ENCODE measurements at regions not wholly inside any gene's neighbourhood (a gene's known extent, or its start where the extent isn't known, plus 50 kb on each side); places are given as distances from the start of the nearest gene placed in this dataset.
"Not testable (repeated sequence)": the region's sequence is repeated elsewhere in the genome, so short reads cannot be mapped to it uniquely, and the experiment has no call there.

DNA sequence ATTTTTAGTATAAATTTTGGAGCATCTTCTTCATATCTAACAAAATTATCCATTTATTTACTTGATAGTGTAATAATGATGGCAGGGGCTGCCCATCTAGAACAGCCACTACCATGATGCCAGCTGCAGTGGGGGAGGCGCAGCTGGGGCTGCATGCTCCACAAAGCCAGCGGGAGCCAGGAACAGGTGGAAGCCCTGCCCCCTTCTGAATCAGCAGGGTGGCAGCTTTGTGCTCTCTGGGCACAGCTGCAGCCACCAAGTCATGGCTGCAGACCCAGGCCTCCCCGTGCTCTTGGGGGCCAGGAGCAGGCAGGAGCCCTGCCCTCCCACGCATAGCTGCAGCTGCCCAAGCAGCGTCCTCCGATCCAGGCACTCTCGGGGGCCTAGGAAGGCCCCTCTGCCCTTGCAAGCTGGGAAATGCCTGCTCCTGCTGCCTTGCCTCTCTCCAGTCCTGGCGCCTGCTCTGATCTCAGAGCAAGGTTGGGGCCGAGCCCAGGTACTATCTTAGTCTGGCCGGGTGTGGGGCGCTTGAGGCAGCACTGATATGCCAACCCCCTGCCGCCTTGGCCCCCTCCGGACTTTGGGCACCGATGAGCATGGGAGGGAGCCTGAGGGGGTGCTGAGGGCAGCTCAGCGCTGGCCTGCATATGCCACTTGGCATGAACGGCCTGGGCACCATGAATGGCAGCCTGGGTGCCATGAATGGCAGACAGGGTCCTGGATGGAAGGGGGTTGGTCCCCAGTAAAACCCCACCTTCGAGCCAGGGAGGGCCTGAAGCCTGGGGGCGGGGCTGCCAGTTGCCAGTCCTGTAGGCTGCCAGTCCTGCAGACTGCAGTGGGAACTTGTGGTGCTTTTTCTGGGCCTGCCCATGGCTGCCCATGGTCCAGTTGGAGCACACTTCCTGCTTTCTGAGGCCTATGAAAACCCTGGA is 1110.8 kb upstream of the POT1 start:
- no peak overlapping the region for H3K27ac ChIP-seq
- no peak for DNase-seq (ENCODE audit: low read depth, low spot score)

GRCh38 chr7:126026421-126027088 is 1096.9 kb upstream of the POT1 start:
- DNase-seq (ENCODE audit: low read depth, low spot score), result no peak
- no peak overlapping the region for H3K27ac ChIP-seq

GRCh38 chr7:126022452-126022851 is 1092.8 kb upstream of the POT1 start:
- no peak for DNase-seq (ENCODE audit: low read depth, low spot score)
- H3K27ac ChIP-seq, result no peak overlapping the region

DNA sequence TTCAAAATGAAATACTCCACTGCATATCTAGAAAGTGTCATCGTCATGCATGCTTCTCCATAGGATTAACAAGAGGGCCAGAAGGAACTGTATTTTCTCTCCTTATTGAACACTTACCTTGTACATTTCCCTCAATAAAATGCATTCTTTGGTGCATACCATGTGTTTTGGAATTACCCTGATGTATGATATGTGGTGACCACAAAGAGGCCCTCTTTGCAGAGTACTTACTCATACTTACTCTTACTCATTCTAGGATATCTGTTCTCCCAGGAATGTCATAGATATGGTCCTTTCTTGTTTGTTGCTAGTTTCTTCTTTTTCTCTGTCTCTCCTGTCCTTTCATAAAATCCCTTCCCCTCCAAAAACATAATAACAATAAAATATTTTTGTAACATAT is 1087.1 kb upstream of the POT1 start:
- no peak for DNase-seq (ENCODE audit: low read depth, low spot score)
- H3K27ac ChIP-seq, result no peak overlapping the region

DNA sequence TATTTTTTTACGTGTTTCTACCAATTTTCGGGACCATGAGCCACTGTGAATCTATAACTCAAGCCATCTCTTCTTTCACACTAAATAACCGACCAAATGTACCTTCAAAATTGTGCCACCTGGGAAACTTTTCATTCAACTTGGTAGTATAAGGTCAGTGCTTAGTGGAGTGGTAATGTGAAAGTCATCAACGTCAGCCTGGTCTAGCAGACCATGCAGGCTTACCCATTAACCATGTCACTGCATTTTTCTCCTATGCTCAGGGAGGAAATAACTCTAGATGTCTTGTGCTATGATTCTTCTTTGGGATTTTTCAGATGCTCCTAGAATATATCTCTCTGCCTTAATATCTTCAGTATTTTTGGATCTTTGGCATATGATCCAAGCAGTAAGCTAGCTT is 1075.4 kb upstream of the POT1 start:
- no peak for DNase-seq (ENCODE audit: low read depth, low spot score)
- no peak overlapping the region for H3K27ac ChIP-seq

DNA sequence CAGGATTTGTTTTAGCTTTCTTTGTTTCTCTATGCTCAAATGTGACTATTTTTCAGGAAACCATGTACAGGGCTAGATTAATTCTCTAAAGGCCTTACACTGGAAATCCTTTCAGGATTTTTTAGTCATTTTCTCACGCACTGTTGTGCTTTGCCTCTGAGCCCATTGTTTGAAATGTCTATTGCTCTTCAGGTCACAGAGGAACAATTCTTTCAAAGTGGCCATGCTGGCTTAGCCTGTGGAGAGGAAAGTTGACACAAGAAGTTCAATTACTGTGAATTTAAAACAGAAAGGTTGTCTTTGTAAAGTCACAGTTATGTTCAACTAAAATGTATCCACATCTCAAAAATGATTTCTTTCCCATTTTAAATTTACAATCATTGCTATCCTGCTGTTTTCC is 1071.7 kb upstream of the POT1 start:
- DNase-seq (ENCODE audit: low read depth, low spot score), result no peak

GRCh38 chr7:125984795-125985194 is 1055.2 kb upstream of the POT1 start:
- no peak for DNase-seq (ENCODE audit: low read depth, low spot score)
- H3K27ac ChIP-seq, result no peak overlapping the region

More for the DNA sequence above, 1071.7 kb upstream of the POT1 start:
- no peak overlapping the region for H3K27ac ChIP-seq

- DNase-seq (ENCODE audit: low read depth, low spot score), result no peak
- H3K27ac ChIP-seq, result no peak overlapping the region
Observed at GRCh38 chr7:125971656-125972055, 1042.0 kb upstream of the POT1 start.

- no peak for DNase-seq (ENCODE audit: low read depth, low spot score)
- H3K27ac ChIP-seq, result no peak overlapping the region
Observed at GRCh38 chr7:125966278-125967048, 1036.8 kb upstream of the POT1 start.

GRCh38 chr7:125934955-125935354 is 1005.3 kb upstream of the POT1 start:
- no peak for DNase-seq (ENCODE audit: low read depth, low spot score)
- no peak overlapping the region for H3K27ac ChIP-seq

- no peak for DNase-seq (ENCODE audit: low read depth, low spot score)
- H3K27ac ChIP-seq, result no peak overlapping the region
Observed at GRCh38 chr7:125934539-125934938, 1004.9 kb upstream of the POT1 start.

DNA sequence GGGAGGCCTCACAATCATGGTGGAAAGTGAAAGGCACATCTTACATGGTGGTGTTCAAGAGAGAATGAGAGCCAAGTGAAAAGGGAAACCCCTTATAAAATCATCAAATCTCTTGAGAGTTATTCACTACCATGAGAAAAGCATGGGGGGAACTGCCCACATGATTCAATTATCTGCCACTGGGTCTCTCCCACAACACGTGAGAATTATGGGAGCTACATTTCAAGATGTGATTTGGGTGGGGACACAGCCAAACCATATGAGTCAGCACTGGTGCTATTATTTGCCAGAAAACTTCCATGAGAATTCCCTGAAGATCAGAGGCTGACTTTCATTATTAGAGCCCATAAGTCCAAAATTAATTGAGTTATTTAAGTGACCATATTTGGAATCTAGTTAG is 1001.2 kb upstream of the POT1 start:
- DNase-seq (ENCODE audit: low read depth, low spot score), result no peak
- no peak overlapping the region for H3K27ac ChIP-seq

GRCh38 chr7:125927556-125927955 is 997.9 kb upstream of the POT1 start:
- no peak overlapping the region for H3K27ac ChIP-seq
- DNase-seq (ENCODE audit: low read depth, low spot score), result no peak

DNA sequence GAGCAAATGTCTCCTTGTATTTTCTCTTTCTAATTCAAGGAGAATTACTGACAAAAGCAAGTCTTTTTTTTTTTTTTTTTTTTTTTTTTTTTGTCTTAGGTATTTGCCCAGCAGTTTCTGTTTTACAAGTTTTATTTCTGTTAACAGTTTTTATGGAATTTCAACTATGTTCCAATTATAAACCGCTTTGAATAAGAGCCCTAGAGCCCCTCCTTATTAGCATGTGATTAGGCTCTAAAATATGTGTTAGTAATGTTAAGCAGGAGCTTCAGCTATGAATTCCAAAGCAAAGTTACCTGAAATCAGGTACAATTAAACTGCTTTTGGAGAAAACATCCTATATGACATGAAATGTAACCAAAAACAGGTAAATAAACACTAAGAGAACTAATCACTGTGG is 997.0 kb upstream of the POT1 start:
- DNase-seq (ENCODE audit: low read depth, low spot score), result no peak
- no peak overlapping the region for H3K27ac ChIP-seq

- no peak overlapping the region for H3K27ac ChIP-seq
- no peak for DNase-seq (ENCODE audit: low read depth, low spot score)
Observed at GRCh38 chr7:125924037-125924436, 994.4 kb upstream of the POT1 start.

GRCh38 chr7:125915381-125915948 is 985.8 kb upstream of the POT1 start:
- DNase-seq (ENCODE audit: low read depth, low spot score), result not testable (repeated sequence)

DNA sequence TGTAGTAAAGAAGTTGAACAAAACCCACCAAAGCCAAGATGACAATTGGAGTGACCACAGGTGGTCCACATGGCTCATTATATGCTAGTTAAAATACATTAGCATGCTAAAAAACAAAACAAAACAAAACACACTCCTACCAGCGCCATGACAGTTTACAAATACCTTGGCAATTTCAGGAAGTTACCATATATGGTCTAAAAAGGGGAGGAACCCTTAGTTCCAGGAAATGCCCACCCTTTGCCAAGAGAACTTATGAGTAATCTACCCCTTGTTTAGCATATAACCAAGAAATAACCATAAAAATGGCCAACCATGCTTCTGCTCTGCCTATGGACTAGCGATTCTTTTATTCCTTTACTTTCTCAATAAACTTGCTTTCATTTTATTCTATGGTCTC is 979.1 kb upstream of the POT1 start:
- no peak overlapping the region for H3K27ac ChIP-seq
- DNase-seq (ENCODE audit: low read depth, low spot score), result no peak

More at GRCh38 chr7:125915381-125915948, 985.8 kb upstream of the POT1 start:
- H3K27ac ChIP-seq, result not testable (repeated sequence)

DNA sequence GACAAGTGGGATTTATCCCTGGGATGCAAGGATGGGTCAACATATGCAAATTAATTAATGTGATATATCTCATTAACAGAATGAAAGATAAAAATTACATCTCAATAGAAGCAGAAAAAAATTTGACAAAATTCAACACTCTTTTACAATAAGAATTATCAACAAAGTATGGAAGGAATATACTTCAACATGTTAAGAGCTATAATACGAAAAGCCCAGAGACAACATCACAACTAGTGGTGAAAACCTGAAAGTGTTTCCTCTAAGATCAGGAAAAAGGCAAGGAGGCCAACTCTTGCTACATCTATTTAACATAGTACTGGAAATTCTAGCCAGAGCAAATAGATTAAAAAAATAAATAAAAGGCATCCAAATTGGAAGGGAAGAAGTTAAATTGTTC is 970.0 kb upstream of the POT1 start:
- no peak overlapping the region for H3K27ac ChIP-seq
- DNase-seq (ENCODE audit: low read depth, low spot score), result no peak

GRCh38 chr7:125892434-125892833 is 962.8 kb upstream of the POT1 start:
- no peak overlapping the region for H3K27ac ChIP-seq
- no peak for DNase-seq (ENCODE audit: low read depth, low spot score)

- no peak overlapping the region for H3K27ac ChIP-seq
- DNase-seq (ENCODE audit: low read depth, low spot score), result no peak
Observed at GRCh38 chr7:125878988-125879387, 949.4 kb upstream of the POT1 start.

Measured in epithelial cell of prostate (primary cell).